HEK293T (cell line): ENCODE measurements at regions not wholly inside any gene's neighbourhood (a gene's known extent, or its start where the extent isn't known, plus 50 kb on each side); places are given as distances from the start of the nearest gene placed in this dataset.

Source experiments
- CTCF ChIA-PET: fragments of 350-600 bp; formaldehyde crosslinking; extraction: SDS; loops from one replicate; lab custom pipeline; 2021; ENCODE audit warnings: antibody characterized with exemption, inconsistent platforms; lab: Yijun Ruan, JAX
- POLR2A ChIA-PET: fragments of 350-600 bp; formaldehyde crosslinking; extraction: SDS; loops from one replicate; lab custom pipeline; 2020; ENCODE audit warnings: antibody characterized with exemption, inconsistent platforms; lab: Yijun Ruan, JAX
- DNase-seq: peaks from one replicate; pipeline ENCODE4 v3.0.0; 2012; ENCODE audit warnings: mixed read lengths; ENCODE audit errors: extremely low spot score
- ARNT ChIP-seq: fragments of 450-650 bp; IDR thresholded peaks from 2 replicates; pipeline ENCODE4 v1.6.1; 2017; ENCODE audit warnings: mild to moderate bottlenecking
- BHLHE40 ChIP-seq: fragments of 450-650 bp; IDR thresholded peaks from 2 replicates; pipeline ENCODE4 v1.6.1; 2016; ENCODE audit warnings: mild to moderate bottlenecking, moderate library complexity, borderline replicate concordance
- CTBP1 ChIP-seq: fragments of 450-650 bp; IDR thresholded peaks from 2 replicates; pipeline ENCODE4 v1.6.1; 2016; ENCODE audit warnings: borderline replicate concordance
- ELF4 ChIP-seq: fragments of 450-650 bp; IDR thresholded peaks from 2 replicates; pipeline ENCODE4 v1.6.1; 2017; ENCODE audit warnings: antibody characterized with exemption
- FOXA1 ChIP-seq: fragments of 450-650 bp; IDR thresholded peaks from 2 replicates; pipeline ENCODE4 v1.6.1; 2016; ENCODE audit warnings: mild to moderate bottlenecking
- FOXK2 ChIP-seq: fragments of 450-650 bp; IDR thresholded peaks from 2 replicates; pipeline ENCODE4 v1.6.1; 2016; ENCODE audit warnings: mild to moderate bottlenecking
- FOXM1 ChIP-seq: fragments of 450-650 bp; IDR thresholded peaks from 2 replicates; pipeline ENCODE4 v1.6.1; 2017; ENCODE audit warnings: mild to moderate bottlenecking, borderline replicate concordance
- HDGF ChIP-seq: fragments of 450-650 bp; IDR thresholded peaks from 2 replicates; pipeline ENCODE4 v1.6.1; 2017; ENCODE audit warnings: antibody characterized with exemption, borderline replicate concordance
- L3MBTL2 ChIP-seq: fragments of 450-650 bp; conservative IDR thresholded peaks from 2 replicates; pipeline ENCODE4 v1.6.1; 2016; ENCODE audit warnings: mild to moderate bottlenecking
- LEF1 ChIP-seq: fragments of 450-650 bp; IDR thresholded peaks from 2 replicates; pipeline ENCODE4 v1.6.1; 2017; ENCODE audit warnings: mild to moderate bottlenecking, borderline replicate concordance
- NFRKB ChIP-seq: fragments of 450-650 bp; IDR thresholded peaks from 2 replicates; pipeline ENCODE4 v1.6.1; 2016; ENCODE audit warnings: mild to moderate bottlenecking, moderate library complexity
- SP1 ChIP-seq: fragments of 450-650 bp; IDR thresholded peaks from 2 replicates; pipeline ENCODE4 v1.6.1; 2017
- SUZ12 ChIP-seq: fragments of 450-650 bp; IDR thresholded peaks from 2 replicates; pipeline ENCODE4 v1.6.1; 2016; ENCODE audit warnings: mild to moderate bottlenecking
- TARDBP ChIP-seq: fragments of 450-650 bp; IDR thresholded peaks from 2 replicates; pipeline ENCODE4 v1.6.1; 2016
- ZNF384 ChIP-seq: fragments of 450-650 bp; IDR thresholded peaks from 2 replicates; pipeline ENCODE4 v1.6.1; 2016
- TF ChIP-seq, protein P1 (sequence below): fragments of 450-650 bp; IDR thresholded peaks from 2 replicates; pipeline ENCODE4 v1.6.1; 2016

DNA sequence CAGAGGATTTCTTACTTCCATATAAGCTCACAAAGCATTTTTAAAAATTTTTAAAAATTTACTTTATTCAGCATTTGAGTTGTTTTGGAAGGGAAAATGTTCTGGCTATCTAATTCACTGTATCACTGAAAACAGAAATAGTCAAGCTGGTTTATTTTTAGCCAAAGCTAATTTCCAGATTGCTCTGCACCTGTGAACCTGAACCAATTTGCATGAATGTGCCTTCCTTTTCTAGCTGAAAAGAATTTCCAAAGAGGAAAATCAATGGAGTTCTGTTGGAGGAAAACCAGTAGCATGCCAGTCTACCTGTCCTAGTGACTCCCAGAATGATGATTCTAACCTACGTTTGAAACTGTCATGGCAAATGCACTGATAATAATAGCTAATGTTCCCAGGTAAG lies 134.2 kb upstream of the LIPC start:
- TF ChIP-seq L3MBTL2 (no peak), SUZ12 (no peak), ARNT (no peak), BHLHE40 (no peak)
- CTCF ChIA-PET: no interaction called here
- DNase-seq: no peak
- POLR2A ChIA-PET: no interaction called here

GRCh38 chr15:58298879-58299850 lies 132.6 kb upstream of the LIPC start:
- ChIA-PET CTCF (no interaction called here), POLR2A (no interaction called here)
- no peak for DNase-seq
- TF ChIP-seq FOXA1 (no peak), CTBP1 (no peak), FOXK2 (no peak), SUZ12 (no peak), TARDBP (no peak), FOXM1 (no peak), ZNF384 (no peak), ELF4 (no peak), BHLHE40 (no peak), SP1 (no peak), ARNT (no peak), HDGF (no peak), L3MBTL2 (no peak), NFRKB (no peak), LEF1 (no peak)
- TF ChIP-seq, protein P1, sequence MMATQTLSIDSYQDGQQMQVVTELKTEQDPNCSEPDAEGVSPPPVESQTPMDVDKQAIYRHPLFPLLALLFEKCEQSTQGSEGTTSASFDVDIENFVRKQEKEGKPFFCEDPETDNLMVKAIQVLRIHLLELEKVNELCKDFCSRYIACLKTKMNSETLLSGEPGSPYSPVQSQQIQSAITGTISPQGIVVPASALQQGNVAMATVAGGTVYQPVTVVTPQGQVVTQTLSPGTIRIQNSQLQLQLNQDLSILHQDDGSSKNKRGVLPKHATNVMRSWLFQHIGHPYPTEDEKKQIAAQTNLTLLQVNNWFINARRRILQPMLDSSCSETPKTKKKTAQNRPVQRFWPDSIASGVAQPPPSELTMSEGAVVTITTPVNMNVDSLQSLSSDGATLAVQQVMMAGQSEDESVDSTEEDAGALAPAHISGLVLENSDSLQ: no peak

GRCh38 chr15:58302832-58303231 lies 129.0 kb upstream of the LIPC start:
- DNase-seq: no peak
- CTCF ChIA-PET: no interaction called here
- POLR2A ChIA-PET: no interaction called here
- no peak for TF ChIP-seq SP1
- TF ChIP-seq CTBP1: no peak
- TF ChIP-seq BHLHE40: no peak
- no peak for TF ChIP-seq ZNF384

GRCh38 chr15:58303236-58303635 lies 128.6 kb upstream of the LIPC start:
- DNase-seq: no peak
- ChIA-PET POLR2A (no interaction called here), CTCF (no interaction called here)
- TF ChIP-seq FOXM1: no peak
- TF ChIP-seq, protein P1: no peak
- TF ChIP-seq HDGF: no peak
- TF ChIP-seq LEF1: no peak
- no peak for TF ChIP-seq ARNT
- no peak for TF ChIP-seq BHLHE40
- TF ChIP-seq L3MBTL2: no peak
- TF ChIP-seq TARDBP: no peak
- TF ChIP-seq NFRKB: no peak
- no peak for TF ChIP-seq SP1
- no peak for TF ChIP-seq CTBP1
- no peak for TF ChIP-seq ZNF384
- TF ChIP-seq FOXK2: no peak
- TF ChIP-seq FOXA1: no peak

- POLR2A ChIA-PET: no interaction called here
Observed at GRCh38 chr15:58306591-58307312, 125.0 kb upstream of the LIPC start.

DNA sequence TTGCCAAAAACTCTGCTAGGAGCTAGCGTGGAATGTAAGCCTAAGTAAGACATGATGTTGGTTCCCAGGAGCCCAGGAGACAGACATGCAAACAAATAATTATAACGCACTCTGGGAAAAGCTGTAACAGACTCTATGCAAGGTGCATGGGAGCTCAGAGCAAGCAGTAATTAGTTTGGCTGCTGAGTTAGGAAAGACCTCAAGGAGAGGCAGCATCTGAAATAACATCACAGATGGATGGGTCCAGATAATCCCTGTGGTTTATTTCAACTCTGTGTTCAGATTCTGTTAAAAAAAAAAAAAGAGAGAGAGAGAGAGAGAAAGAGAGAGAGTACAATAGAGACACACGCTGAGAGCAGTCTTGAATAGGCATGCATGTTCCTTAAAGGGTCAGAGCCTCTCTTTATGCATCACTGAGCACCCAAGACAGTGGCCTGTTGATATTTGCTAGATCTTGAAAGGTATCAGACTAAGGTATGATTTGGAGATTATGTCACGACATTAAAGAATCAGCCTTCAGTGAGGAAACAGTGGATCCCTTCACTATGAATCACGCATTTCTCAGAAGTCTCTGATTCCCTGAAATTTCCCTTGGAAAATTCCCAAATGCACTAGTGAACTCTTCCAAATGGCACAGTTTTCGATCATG lies 124.4 kb upstream of the LIPC start:
- CTCF ChIA-PET: no interaction called here
- POLR2A ChIA-PET: no interaction called here

More at GRCh38 chr15:58306591-58307312, 125.0 kb upstream of the LIPC start:
- CTCF ChIA-PET: no interaction called here
- DNase-seq: no peak
- TF ChIP-seq FOXA1: no peak
- TF ChIP-seq SP1: no peak
- TF ChIP-seq ARNT: no peak
- TF ChIP-seq SUZ12: no peak
- no peak for TF ChIP-seq FOXM1
- TF ChIP-seq L3MBTL2: no peak
- TF ChIP-seq ELF4: no peak
- no peak for TF ChIP-seq LEF1
- no peak for TF ChIP-seq HDGF
- no peak for TF ChIP-seq FOXK2

More for the DNA sequence above, 124.4 kb upstream of the LIPC start:
- TF ChIP-seq FOXK2 (no peak), HDGF (no peak), ELF4 (no peak), FOXA1 (no peak), LEF1 (no peak), SUZ12 (no peak), TARDBP (no peak), BHLHE40 (no peak), SP1 (no peak)
- TF ChIP-seq, protein P1: no peak
- no peak for DNase-seq
